OCI-M1 (cell line): ENCODE measurements at regions not wholly inside any gene's neighbourhood (a gene's known extent, or its start where the extent isn't known, plus 50 kb on each side); places are given as distances from the start of the nearest gene placed in this dataset.

Experiments
- DNase-seq: peaks from one replicate; lab custom pipeline; 2025; lab: John Stamatoyannopoulos, UW

DNA sequence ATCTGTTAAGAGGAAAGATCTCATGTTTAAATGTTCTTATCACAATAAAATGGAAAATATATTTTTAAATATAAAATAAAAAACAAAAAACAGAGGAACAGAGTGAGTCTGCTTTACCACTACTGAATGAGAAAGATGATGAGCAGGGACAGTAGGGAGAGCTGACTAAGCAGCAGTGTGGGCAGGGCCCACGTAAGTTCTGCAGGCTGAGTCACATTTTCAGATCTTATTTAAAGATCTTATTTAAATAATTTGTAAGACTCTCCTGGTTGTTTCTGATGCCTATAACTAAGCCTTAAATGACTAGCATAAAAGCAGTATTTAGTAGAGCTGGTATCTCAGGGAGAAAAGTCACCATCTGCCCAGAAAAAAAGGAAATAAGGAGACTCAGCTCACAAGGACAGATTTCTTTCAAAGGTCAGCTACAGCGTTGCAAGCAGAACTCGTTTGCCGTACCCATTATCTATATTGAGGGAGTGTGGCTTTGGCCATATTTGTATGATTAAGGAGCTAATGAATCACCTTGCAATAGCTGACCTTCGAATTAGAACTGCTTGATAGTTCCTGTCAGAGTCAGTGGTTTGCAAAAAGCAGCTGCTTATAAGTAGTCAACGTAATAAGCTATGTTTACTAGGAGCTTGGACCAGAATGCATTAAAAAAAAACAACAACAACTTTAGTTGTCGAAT is 322.1 kb upstream of the CHAC2 start:
- no peak for DNase-seq

DNA sequence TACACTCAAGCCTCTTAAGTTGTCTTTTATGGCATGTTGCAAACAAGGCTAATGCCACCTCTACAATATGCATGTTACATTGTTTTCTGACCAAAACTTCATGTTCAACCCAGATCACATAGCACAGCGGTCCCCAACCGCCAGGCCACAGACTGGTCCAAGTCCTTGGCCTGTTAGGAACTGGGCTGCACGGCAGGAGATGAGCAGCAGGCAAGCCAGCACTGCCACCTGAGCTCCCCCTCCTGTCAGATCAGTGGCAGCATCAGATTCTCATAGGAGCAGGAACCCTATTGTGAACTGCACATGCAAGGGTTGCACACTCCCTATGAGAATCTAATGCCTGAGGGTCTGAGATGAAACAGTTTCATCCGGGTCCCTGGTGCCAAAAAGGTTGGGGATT is 324.8 kb upstream of the CHAC2 start:
- DNase-seq = no peak

- no peak for DNase-seq
Measured at GRCh38 chr2:53442093-53442492, 325.5 kb upstream of the CHAC2 start.

GRCh38 chr2:53438692-53439091 is 328.9 kb upstream of the CHAC2 start:
- no peak for DNase-seq

DNA sequence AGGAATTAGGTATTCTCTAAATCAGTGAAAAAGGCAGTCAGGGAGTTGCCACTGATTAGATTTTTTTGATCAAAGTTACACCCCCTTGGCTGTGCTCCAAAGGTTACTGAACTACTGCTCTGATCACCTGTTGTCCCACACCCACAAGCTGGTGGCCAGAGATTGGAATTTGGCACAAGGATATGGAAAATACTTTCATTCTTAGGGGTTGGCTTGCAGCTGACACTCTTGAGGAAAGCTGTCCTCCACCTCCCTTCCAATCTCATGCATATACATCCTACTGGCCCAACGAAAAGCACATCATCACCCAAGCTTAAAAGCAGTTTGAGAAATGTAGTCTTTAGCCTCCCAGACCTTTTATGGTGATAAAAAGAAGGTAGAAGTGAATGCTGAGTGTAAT is 329.5 kb upstream of the CHAC2 start:
- DNase-seq = no peak

DNA sequence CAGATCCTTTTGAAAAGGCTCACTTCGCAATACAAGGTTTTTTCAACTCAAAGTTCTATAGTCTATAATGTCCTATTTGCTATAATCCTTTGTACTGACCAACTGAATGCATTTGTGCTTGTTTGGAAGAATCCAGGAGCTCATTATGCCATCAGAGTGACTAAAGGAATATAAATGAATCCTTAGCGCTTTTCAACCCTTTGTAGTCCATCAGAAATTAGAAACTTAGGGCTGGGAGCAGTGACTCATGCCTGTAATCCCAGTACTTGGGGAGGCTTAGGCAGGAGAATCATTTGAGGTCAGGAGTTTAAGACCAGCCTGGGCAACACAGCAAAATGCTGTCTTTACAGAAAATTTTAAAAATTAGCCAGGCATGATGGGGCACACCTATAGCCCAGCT is 330.2 kb upstream of the CHAC2 start:
- no peak for DNase-seq

DNA sequence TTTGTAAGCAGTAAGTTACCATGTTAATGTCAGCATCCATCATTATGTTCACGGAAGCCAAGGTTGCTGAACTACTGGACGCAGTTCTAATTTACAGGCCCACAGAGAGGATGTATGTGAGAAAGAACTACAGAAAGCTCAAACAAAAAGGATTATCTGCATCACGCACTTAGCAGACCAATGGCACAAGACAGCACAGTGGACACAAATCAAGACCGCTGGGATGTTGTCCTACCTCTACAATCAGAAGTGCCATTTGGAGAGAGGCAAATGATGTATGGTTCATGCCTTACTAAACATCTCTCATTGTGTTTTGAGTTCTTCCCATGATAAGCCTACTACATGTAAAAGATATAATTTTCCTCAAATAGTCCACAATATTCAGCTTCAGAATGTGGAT is 330.7 kb upstream of the CHAC2 start:
- DNase-seq = no peak

DNA sequence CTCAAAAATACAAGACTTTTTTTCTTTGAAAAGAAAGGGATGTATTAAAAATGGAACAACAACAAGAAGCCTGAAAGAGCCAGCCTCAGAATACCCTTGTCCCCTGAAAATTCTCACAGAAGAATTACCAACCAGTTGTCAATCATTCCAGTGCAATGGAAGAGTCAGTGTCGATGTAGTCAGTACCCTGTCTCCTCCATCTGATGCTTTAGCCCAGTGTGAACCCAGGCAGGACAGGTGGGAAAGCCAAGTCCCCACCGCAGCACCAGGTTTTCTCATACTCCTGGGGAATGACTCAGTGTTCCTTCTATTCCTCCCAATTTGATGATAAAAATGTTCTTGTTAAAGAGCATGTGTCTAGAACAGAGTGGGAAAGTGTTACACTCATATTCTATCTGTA is 332.0 kb upstream of the CHAC2 start:
- no peak for DNase-seq

- DNase-seq = no peak
Measured at GRCh38 chr2:53434466-53434865, 333.1 kb upstream of the CHAC2 start.

GRCh38 chr2:53432936-53433335 is 334.7 kb upstream of the CHAC2 start:
- no peak for DNase-seq

GRCh38 chr2:53429901-53430300 is 337.7 kb upstream of the CHAC2 start:
- DNase-seq = no peak

DNA sequence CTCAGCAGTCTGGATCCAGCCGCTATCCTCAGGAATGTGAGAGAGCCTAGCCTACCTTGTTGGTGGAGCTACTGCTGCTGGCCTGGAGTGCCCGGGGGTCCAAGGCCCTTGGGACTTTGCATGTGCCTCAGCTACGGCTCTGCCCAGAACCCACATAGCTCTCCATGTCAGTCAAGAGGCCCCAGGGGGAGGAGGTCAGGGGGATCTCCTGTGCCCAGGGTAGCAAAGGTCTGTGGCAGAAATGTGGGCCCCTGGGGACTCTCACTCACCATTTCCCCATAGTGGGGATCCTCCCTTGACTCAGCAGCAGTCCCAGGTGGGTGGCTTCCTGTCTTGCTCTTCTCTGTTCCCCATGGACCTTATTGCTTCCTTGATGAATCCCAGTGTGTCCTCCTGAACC is 342.7 kb upstream of the CHAC2 start:
- DNase-seq = no peak

- no peak for DNase-seq
Measured at GRCh38 chr2:53423465-53423864, 344.1 kb upstream of the CHAC2 start.

DNA sequence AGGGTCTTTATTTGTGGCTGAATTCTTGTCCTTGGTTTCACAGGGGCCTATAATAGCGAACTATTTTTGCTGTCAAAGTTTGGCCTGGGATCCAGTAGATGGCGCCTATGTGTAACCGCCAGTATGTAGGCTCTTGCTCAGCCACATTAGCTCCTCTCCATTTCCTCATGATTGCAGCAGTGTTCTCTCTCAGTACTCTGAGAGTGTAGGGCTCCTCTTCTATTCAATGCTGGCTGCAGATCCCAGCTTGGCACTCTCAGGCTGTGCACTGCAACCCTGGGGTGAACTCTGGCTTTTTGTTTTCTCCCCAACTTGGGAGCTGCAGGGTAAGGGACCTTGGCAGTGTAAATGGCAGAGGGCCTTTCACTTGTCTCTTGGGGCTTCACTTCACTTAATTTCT is 344.6 kb upstream of the CHAC2 start:
- DNase-seq = peak; percentile 68

- DNase-seq = no peak
Measured at GRCh38 chr2:53417385-53417784, 350.2 kb upstream of the CHAC2 start.

- no peak for DNase-seq
Measured at GRCh38 chr2:53407363-53408080, 360.1 kb upstream of the CHAC2 start.

DNA sequence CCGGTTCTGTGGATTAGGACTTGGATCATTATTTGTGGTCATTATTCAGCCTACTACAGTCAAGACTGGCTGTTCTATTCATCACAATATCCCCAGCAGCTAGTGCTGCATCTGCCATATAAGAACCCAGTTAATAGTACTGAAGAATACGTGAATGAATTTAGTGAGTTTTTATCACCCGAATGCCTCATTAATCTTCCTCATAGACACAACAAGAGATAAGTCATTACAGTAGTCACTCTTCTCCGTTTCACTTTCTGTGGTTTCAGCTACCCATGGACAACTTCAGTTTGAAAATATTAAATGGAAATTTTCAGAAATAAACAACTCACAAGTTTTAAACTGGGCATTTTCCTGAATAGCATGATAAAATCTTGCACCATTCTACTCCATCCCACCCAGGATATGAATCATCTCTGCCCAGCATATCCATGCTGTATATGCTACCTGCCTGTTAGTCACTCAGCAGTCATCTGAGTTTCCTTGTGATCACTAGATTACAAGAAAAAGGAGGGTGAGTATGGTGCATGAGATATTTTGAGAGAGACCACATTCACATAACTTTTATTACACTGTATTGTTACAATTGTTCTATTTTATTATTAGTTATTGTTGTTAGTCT is 363.7 kb upstream of the CHAC2 start:
- no peak for DNase-seq

GRCh38 chr2:53397085-53397484 is 370.5 kb upstream of the CHAC2 start:
- no peak for DNase-seq

GRCh38 chr2:53381271-53381670 is 386.3 kb upstream of the CHAC2 start:
- DNase-seq = no peak

DNA sequence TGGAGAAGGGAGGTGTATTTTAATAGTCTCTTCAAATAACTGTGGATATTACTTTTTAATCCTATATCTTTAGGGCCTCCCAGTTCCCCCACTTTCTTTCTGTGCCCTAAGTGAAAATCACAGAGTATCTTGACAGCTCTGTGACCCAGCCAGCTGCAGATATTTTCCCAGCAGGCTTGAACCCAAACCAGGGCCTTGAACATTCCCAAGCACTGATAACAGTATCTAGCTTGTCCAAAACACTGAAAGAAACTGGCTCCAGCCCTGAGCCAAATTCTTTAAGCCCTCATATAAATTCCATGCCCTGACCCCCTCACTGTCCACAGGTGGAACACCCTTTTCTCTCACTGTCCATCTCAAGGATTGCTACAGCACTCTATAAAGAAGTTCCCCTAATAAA is 388.1 kb upstream of the CHAC2 start:
- DNase-seq = no peak

- DNase-seq = no peak
Measured at GRCh38 chr2:53378791-53379190, 388.8 kb upstream of the CHAC2 start.

DNA sequence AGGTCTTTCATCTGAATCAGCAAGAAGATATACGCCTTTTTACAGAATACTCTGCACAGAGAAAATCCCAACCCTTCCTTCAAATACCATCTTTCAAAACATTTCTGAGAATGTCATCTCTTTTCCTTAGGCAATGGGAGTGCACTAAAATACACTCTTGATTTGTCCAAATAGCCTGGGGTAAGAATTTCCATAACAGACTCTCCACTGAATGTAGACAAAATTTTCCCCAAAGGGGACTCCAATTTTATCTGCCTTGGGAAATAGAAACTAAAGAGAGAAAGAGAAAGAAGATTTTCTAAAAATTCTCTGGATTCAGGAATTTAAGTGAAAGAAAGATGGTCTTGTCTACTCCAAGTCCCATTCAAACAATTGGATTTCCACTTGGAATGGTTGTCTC is 394.5 kb upstream of the CHAC2 start:
- no peak for DNase-seq

DNA sequence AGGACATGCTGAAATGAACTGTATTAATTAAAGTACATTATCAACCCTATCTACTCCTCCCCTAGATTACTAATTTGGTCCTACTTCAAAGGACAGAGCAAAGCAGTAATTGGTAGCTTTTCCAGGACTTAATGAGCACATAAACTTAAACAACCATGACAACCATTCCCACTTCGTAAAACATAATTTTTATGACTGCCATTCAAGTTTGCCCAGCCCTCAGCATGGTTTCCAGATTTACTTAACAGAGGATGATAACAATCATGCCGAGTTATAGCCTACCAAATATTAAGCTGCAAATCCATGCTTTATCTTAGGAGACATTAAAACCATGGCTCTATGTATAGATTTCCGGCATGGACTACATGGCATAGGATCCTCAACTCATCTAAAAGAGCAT is 401.1 kb upstream of the CHAC2 start:
- no peak for DNase-seq

DNA sequence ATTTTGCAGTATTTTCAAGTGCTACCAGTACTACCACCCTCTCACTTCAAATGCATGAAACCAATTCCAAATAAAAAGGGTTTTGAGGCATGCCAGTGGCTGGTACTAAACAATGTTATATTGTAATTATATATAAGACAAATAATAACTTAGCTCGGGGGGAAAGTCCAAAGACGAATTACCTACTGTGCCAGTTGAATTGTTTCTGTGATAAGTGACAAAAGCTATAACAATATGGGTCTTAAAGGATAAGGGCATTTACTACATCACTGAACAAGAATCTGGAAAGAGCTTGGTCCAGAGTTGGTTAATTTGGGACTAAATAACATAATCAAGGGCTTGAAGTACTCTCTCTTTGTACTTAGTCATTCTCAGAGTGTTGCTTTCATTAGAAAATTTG is 404.7 kb upstream of the CHAC2 start:
- no peak for DNase-seq
